Endothelial cell of umbilical vein (primary cell): ENCODE measurements at regions not wholly inside any gene's neighbourhood (a gene's known extent, or its start where the extent isn't known, plus 50 kb on each side); places are given as distances from the start of the nearest gene placed in this dataset.

Experiments
- BruUV-seq: library from RNA; stranded (reverse); fragments of 400-500 nt; replicated peaks from 2 replicates; lab custom pipeline; 2021; lab: Mats Ljungman, UMichigan
- CTCF ChIA-PET: fragments of 300-600, 350-600 bp; sonication (Branson Sonifier 250); formaldehyde crosslinking; loops from one replicate; lab custom pipeline; 2021; ENCODE audit warnings: antibody characterized with exemption, inconsistent platforms; lab: Charles Lee
- POLR2A ChIA-PET: fragments of 300-600, 350-600 bp; sonication (Branson Sonifier 250); formaldehyde crosslinking; loops from one replicate; lab custom pipeline; 2021; ENCODE audit warnings: antibody characterized with exemption, inconsistent platforms; lab: Charles Lee
- DNase-seq: peaks from one replicate; pipeline ENCODE4 v3.0.0-alpha.2; 2011; ENCODE audit warnings: low read depth, low spot score
- FAIRE-seq: peaks from 2 replicates; lab custom pipeline; 2011; peaks lifted over from hg19 to GRCh38; lab: Jason Lieb, UNC
- H2AFZ ChIP-seq: 2 replicates; pipeline ENCODE4 v1.6.0; 2012; ENCODE audit warnings: low read depth, low read length, control low read depth, inconsistent platforms
- H3K27ac ChIP-seq: 2 replicates; pipeline ENCODE4 v1.5.1; 2011; ENCODE audit warnings: low read depth, mild to moderate bottlenecking, control low read depth, low read length, moderate library complexity; ENCODE audit not compliant: insufficient read depth
- H3K27me3 ChIP-seq, 2 experiments: 2 replicates each; pipeline versions ENCODE4 v1.6.0 to v1.6.1; 2011; ENCODE audit warnings: low read length in 2 of 2, mixed read lengths in 1 of 2; ENCODE audit not compliant: control insufficient read depth in 2 of 2, insufficient read depth in 2 of 2
- H3K36me3 ChIP-seq, 2 experiments: 2 replicates in 1 of 2; 3 replicates in 1 of 2; pipeline ENCODE4 v1.5.1; 2011; ENCODE audit warnings: low read length in 2 of 2, mild to moderate bottlenecking in 1 of 2, moderate library complexity in 1 of 2; ENCODE audit not compliant: control insufficient read depth in 2 of 2, insufficient read depth in 2 of 2; ENCODE audit errors: extremely low read depth in 1 of 2
- H3K4me1 ChIP-seq: 3 replicates; pipeline ENCODE4 v1.5.1; 2011; ENCODE audit warnings: mild to moderate bottlenecking, low read length; ENCODE audit not compliant: control insufficient read depth, insufficient read depth; ENCODE audit errors: extremely low read depth
- H3K4me2 ChIP-seq: 2 replicates; pipeline ENCODE4 v1.6.1; 2011; ENCODE audit warnings: low read length, control low read depth, mixed read lengths; ENCODE audit not compliant: insufficient read depth
- H3K4me3 ChIP-seq, 3 experiments: fragments of 200-600 bp in 1 of 3; sonication (generic), shearing (Covaris generic) in 1 of 3; replicated peaks in 1 of 3; 2 replicates each; pipeline ENCODE4 v1.5.1; 2011 to 2016; ENCODE audit warnings: control low read depth in 3 of 3, low read length in 3 of 3, mild to moderate bottlenecking in 2 of 3, inconsistent platforms in 1 of 3, low read depth in 1 of 3, moderate library complexity in 1 of 3; ENCODE audit not compliant: insufficient read depth in 1 of 3
- H3K79me2 ChIP-seq: 2 replicates; pipeline ENCODE4 v1.6.0; 2012; ENCODE audit warnings: low read length, inconsistent platforms; ENCODE audit not compliant: control insufficient read depth, insufficient read depth
- H3K9ac ChIP-seq: replicated peaks from 2 replicates; pipeline ENCODE3; 2011; ENCODE audit warnings: low read length, control low read depth; ENCODE audit not compliant: insufficient read depth; ENCODE audit errors: extremely low read depth
- H3K9me1 ChIP-seq: replicated peaks from 3 replicates; pipeline ENCODE4 v1.6.0; 2011; ENCODE audit warnings: mild to moderate bottlenecking, low read length; ENCODE audit not compliant: control insufficient read depth, insufficient read depth; ENCODE audit errors: extremely low read depth
- H3K9me3 ChIP-seq: replicated peaks from 2 replicates; pipeline ENCODE4 v1.5.1; 2012; ENCODE audit warnings: low read length, inconsistent platforms; ENCODE audit not compliant: control insufficient read depth, insufficient read depth
- H4K20me1 ChIP-seq: replicated peaks from 2 replicates; pipeline ENCODE3; 2011; ENCODE audit warnings: mild to moderate bottlenecking, low read length; ENCODE audit not compliant: control insufficient read depth, insufficient read depth; ENCODE audit errors: extremely low read depth
- CTCF ChIP-seq, 2 donors: IDR thresholded peaks; 1 replicate in 1 of 2; 2 replicates in 1 of 2; pipeline ENCODE4 v1.5.1; 2011; ENCODE audit warnings: low read length in 2 of 2, mild to moderate bottlenecking in 2 of 2, moderate library complexity in 2 of 2, control low read depth in 1 of 2, inconsistent platforms in 1 of 2, low read depth in 1 of 2; ENCODE audit not compliant: insufficient read depth in 1 of 2; ENCODE audit errors: extremely low read depth in 1 of 2
- EZH2 ChIP-seq: IDR thresholded peaks from 2 replicates; pipeline ENCODE4 v1.6.1; 2012; ENCODE audit warnings: borderline replicate concordance, low read depth, mild to moderate bottlenecking, moderate library complexity, low read length, inconsistent platforms; ENCODE audit not compliant: severe bottlenecking
- FOS ChIP-seq: IDR thresholded peaks from 2 replicates; pipeline ENCODE4 v1.6.1; 2011; ENCODE audit warnings: mild to moderate bottlenecking, low read length, moderate library complexity, borderline replicate concordance; ENCODE audit not compliant: insufficient read depth
- GATA2 ChIP-seq: IDR thresholded peaks from 2 replicates; pipeline ENCODE4 v1.7.0; 2011; ENCODE audit warnings: low read depth, mild to moderate bottlenecking, moderate library complexity, mixed read lengths, low read length; ENCODE audit not compliant: insufficient read length, insufficient read depth
- JUN ChIP-seq: IDR thresholded peaks from 2 replicates; pipeline ENCODE4 v1.6.1; 2011; ENCODE audit warnings: borderline replicate concordance, low read depth; ENCODE audit not compliant: insufficient read length, insufficient read depth
- MAX ChIP-seq: IDR thresholded peaks from 2 replicates; pipeline ENCODE4 v1.6.1; 2011; ENCODE audit not compliant: insufficient read depth, insufficient read length
- MYC ChIP-seq: IDR thresholded peaks from one replicate; pipeline ENCODE4 v1.6.1; 2011; ENCODE audit warnings: mild to moderate bottlenecking, low read depth, low read length
- POLR2A ChIP-seq: IDR thresholded peaks from 2 replicates; pipeline ENCODE4 v1.6.1; 2012; ENCODE audit warnings: low read depth, mild to moderate bottlenecking, control low read depth, low read length
- POLR2AphosphoS5 ChIP-seq: IDR thresholded peaks from 2 replicates; pipeline ENCODE4 v1.6.1; 2012; ENCODE audit warnings: low read depth, mild to moderate bottlenecking, control low read depth, low read length, moderate library complexity; ENCODE audit not compliant: insufficient read depth
- dilution Hi-C: fragments of 300-500 bp; cut with MboI; formaldehyde crosslinking; loops from one replicate; pipeline ENCODE4 v1.15.0; 2019; ENCODE audit warnings: low sequenced_read_pairs; ENCODE audit not compliant: extremely low pct_ligation_motif_present
- intact Hi-C: fragments of 100-400 bp; cut with micrococcal nuclease; formaldehyde crosslinking; loops from one replicate; pipeline ENCODE4 v1.10.0; 2022

- no TSS peak for BruUV-seq
- POLR2A ChIA-PET = no interaction called here
- intact Hi-C loops = no loop called here
Measured at GRCh38 chr7:53281312-53281711, 245.9 kb downstream of the POM121L12 start.

More at GRCh38 chr7:53281312-53281711, 245.9 kb downstream of the POM121L12 start:
- H3K79me2 ChIP-seq = no peaks in the 10 kb centered on the region
- H3K36me3 ChIP-seq = no peaks in the 10 kb centered on the region
- H3K27ac ChIP-seq = no peak overlapping the region
- no peaks in the 10 kb centered on the region for H3K9me3 ChIP-seq
- CTCF ChIA-PET = no interaction called here
- DNase-seq = no peak
- no peaks in the 10 kb centered on the region for H4K20me1 ChIP-seq
- H3K9me1 ChIP-seq = no peaks in the 10 kb centered on the region
- no peak overlapping the region for H2AFZ ChIP-seq
- no peak for FAIRE-seq
- H3K27me3 ChIP-seq = no peaks in the 10 kb centered on the region
- H3K9ac ChIP-seq = no peak overlapping the region
- dilution Hi-C loops = no loop called here
- no peak overlapping the region for H3K4me3 ChIP-seq
- no peak overlapping the region for H3K4me2 ChIP-seq
- TF ChIP-seq POLR2A = no peak
- TF ChIP-seq MAX = no peak
- TF ChIP-seq FOS = no peak
- no peak for TF ChIP-seq MYC
- no peak for TF ChIP-seq JUN
- no peak for TF ChIP-seq POLR2AphosphoS5
- TF ChIP-seq EZH2 = no peak
- TF ChIP-seq CTCF (IDR thresholded peaks at IDR 0.05; ENCODE audit: extremely low read depth in 1 of 2, insufficient read depth in 1 of 2, low read depth in 1 of 2, low read length in 2 of 2) = no peak
- no peak for TF ChIP-seq GATA2
- no peaks in the 10 kb centered on the region for H3K4me1 ChIP-seq
